ENCODE measurements at regions not wholly inside any gene's neighbourhood (a gene's known extent, or its start where the extent isn't known, plus 50 kb on each side); places are given as distances from the start of the nearest gene placed in this dataset.
"Not testable (repeated sequence)": the region's sequence is repeated elsewhere in the genome, so short reads cannot be mapped to it uniquely, and the experiment has no call there.

DNA sequence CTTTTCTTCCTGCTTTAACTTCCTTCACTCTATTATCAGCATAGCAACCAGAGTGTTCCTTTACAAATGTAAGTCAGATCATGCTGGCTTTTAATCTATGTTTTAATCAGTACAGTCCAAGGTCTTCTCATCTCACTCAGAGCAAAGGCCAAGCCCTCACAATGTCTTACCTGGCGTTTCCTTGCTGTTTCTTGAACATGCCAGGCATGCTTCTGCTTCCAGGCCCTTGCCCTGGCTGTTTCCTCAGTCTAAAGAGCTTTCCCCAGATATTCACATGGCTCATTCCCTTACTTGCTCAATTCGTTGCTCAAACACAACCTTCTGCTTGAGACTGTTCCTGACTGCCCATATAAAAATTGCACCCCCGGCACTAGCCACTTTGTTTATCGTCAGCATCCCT is 121.7 kb upstream of the GLRA1 start:
- no peak for DNase-seq (ENCODE audit: low spot score)

- DNase-seq (ENCODE audit: low spot score): not testable (repeated sequence)
Measured at GRCh38 chr5:152038856-152039255, 114.2 kb upstream of the GLRA1 start.

DNA sequence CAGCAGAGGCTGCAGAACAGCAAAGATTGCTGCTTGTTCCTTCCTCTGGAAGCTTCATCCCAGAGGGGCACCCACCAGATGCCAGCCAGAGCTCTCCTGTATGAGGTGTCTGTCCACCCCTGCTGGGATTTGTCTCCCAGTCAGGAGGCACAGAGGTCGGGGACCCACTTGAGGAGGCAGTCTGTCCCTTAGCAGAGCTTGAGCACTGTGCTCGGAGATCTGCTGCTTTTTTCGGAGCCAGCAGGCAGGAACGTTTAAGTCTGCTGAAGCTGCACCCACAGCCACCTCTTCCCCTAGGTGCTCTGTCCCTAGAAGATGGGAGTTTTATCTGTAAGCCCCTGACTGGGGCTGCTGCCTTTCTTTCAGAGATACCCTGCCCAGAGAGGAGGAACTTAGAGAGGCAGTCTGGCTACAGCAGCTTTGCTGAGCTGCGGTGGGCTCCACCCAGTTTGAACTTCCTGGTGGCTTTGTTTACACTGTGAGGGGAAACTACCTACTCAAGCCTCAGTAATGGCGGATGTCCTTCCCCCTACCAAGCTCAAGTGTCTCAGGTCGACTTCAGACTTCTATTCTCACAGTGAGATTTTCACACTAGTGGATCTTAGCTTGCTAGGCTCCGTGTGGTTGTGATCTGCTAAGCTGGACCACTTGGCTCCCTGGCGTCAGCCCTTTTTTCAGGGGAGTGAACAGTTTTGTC is 101.8 kb upstream of the GLRA1 start:
- DNase-seq (ENCODE audit: low spot score): not testable (repeated sequence)

- no peak for DNase-seq (ENCODE audit: low spot score)
Measured at GRCh38 chr5:152016421-152016820, 91.8 kb upstream of the GLRA1 start.

GRCh38 chr5:152007653-152008335 is 83.1 kb upstream of the GLRA1 start:
- no peak for DNase-seq (ENCODE audit: low spot score)

DNA sequence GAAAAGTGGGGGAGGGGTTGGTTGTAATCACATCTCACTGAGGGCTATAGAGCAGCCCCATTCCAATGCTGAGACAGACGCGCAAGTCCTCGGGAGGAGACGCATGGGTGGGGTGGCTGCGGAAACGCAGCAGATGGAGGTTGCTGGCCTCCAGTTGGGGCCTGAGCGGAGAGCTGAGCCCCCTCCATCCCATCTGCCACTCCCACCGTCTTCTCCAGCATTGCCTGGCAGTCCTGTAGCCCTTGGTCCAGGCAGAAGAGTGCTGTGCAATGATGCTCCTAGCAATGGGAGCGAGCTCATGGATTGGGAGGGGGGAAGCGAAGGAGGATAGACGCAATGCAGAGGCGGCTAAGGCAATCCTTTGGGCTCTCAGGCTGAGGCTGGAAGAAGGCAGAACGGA is 79.4 kb upstream of the GLRA1 start:
- no peak for DNase-seq (ENCODE audit: low spot score)
